ENCODE measurements at regions not wholly inside any gene's neighbourhood (a gene's known extent, or its start where the extent isn't known, plus 50 kb on each side); places are given as distances from the start of the nearest gene placed in this dataset. TPM values are rescaled to one million over a fixed set of nuclear protein-coding genes. Genes with fewer than 3 reads are reported as not detected.

DNA sequence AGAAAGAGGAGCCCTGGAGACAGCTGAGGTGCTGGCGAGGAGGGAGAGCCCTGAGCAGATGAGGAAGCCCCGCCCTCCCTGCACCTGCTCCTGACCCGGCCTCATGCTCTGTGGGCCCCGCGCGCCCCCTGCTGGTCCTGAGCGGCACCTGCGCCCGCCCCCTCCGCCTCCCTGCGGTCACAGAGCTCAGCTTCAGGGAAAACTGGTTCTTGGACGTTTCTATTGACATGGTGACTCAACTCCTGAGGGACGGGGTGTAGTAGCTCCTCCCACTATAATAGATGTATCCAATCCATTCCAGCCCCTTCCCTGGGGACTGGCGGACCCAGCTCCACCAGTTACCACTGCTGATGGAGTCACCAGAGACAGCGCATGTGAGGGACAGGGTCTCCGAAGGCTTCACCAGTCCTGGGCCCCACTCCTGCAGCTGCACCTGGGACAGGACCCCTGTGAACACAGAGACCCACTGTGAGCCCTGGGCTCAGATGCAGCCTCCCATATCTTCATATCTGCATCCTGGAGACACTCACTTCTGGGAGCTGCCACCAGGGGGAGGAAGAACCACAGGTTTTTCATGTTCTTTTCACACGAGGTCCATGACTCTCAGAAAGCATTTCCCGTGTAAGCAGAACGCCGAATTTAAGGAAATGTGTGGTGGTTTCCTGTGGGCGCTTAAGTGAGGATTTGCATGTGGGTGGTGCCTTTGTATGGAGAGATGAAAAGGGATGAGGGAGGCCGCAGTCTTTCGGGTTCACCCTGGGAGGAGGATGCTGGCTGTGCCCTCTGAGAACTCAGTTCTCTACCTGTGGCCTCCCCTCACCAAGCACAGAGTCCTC lies 1346.4 kb downstream of the TMEM121 start:
- ATAC-seq (no peak), DNase-seq (ENCODE audit: missing footprints) (peak; percentile 88)
- intact Hi-C loops (cut with DNase I), result no loop called here

DNA sequence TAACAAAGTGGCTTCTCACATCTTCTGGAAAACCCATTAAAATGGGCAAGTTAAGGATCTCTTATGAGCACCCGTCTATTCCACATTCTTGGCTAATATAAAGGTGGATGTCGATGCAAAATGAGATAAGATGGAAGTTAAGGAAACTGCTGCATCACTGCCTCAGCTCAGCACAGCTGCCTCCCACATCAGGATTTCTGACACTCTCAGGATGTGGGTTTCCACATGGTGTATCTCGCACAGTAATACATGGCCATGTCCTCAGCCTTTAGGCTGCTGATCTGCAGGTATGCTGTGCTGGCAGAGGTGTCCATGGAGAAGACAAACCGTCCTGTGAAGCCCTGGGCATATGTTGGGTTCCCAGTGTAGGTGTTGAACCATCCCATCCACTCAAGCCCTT lies 1348.0 kb downstream of the TMEM121 start:
- intact Hi-C loops (cut with DNase I), result no loop called here
- ATAC-seq, result no peak
- no peak for DNase-seq (ENCODE audit: missing footprints)

DNA sequence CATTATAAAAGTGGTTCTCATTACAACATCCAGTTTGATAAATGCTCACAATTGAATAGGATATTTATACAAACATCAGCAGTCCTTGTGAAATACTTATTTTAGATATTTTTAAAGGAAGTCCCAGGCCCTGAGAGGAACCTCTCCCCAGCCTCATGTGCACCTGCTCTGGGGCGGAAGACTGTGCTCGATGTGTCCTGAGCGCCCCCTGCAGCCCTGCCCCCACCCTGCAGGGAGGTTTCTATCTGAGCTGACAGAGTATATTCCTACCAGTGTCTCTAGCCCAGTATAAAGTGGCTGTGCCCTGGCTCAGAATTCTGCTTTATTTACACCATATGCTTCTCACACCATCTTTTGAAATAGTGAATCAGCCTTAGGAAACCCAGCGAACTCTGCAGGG lies 1349.1 kb downstream of the TMEM121 start:
- ATAC-seq (no peak), DNase-seq (ENCODE audit: missing footprints) (no peak)
- intact Hi-C loops (cut with DNase I), result no loop called here

DNA sequence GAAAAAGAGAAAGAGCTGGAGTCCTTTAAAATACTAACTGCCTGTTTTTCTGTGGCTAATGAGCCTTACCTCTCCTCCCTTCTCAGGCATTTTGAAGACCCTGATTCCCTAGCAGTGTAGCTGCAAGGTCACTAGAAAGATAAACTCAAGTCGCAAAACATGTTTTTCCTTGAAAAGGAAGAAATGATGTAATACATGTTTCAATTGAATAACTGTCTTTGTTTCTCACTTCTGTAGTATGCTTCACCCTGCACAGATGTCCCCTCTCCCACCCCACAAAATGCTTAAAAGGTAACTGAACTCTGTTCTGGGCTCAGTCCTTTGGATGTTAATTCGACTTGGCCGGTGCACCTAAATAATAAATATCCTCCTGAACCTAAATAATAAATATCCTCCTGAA lies 1350.3 kb downstream of the TMEM121 start:
- ATAC-seq, result no peak
- no peak for DNase-seq (ENCODE audit: missing footprints)
- intact Hi-C loops (cut with DNase I), result no loop called here

DNA sequence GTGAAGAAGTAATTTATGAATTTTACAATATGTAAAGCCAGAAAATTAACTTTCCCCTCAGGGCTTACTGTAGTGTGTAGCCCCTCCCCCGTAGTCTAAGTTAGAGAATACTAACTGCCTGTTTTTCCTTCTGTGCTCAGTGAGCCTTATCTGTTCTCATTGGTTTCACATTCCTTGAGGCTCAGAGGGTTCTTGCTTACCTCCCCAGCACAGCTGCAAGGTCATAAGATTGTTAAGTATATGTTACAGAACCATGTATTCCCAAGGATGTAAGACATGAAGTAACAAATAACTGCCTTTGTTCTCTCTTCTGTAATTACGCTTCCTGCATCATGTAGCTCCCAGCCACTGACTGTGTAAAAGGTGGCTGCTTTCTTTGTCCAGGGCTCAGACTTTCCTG lies 1351.1 kb downstream of the TMEM121 start:
- DNase-seq (ENCODE audit: missing footprints) (no peak), ATAC-seq (no peak)
- intact Hi-C loops (cut with DNase I), result no loop called here

DNA sequence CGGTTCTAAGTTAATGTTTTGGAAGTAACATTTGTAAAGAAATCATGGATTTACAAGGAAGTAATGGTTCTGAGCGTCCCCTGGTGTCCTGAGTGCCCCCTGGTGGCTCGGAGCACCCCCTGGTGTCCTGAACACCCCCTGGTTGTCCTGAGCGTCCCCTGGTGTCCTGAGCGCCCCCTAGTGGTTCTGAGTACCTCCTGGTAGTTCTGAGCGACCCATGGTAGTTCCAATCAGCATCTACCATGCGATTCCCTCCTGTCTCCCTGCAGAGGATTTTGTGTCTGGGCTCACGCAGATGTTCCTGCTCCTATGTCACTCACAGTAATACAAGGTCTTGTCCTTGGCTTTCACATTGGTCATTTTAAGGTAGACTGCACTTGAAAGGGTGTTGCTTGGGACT lies 1352.9 kb downstream of the TMEM121 start:
- DNase-seq (ENCODE audit: missing footprints) (no peak), ATAC-seq (no peak)
- intact Hi-C loops (cut with DNase I), result no loop called here

DNA sequence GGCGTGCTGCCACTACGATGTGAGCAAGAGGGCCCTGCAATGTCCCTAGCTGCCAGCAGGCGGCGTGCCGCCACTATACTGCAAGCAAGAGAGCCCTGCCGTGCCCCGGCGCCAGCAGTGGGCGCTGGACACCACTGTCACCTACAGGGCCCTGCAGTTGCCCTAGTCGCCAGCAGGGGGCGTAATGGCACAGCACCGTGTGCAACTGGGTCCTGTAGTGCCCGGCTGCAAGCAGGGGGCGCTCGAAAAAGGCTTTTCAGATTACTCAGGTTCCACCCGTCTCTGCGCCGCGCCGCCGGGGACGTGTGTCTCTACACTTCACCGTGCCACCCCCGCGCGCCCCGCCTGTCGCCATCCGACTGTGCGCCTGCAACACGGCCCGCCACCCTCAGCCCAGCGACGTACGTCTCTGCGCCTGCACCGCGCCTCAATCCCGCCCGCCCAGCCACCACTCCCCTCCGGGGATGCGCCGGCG lies 1356.9 kb downstream of the TMEM121 start:
- no peak for DNase-seq (ENCODE audit: missing footprints)
- no peak for ATAC-seq
- intact Hi-C loops (cut with DNase I), result no loop called here

Small RNA genes in the stretch of these regions (microRNA-seq; reads per million reads assigned to microRNA genes)
- not detected for gene MIR4507
- not detected for gene MIR4537
- gene MIR4538, result not detected
- not detected for gene MIR4539
- gene MIR5195, result not detected
- not detected for gene MIR8071-1
- not detected for gene MIR8071-2

Measured in Right ventricle myocardium inferior (tissue), 1 donor.